HG03521 (cell line): ENCODE measurements at regions not wholly inside any gene's neighbourhood (a gene's known extent, or its start where the extent isn't known, plus 50 kb on each side); places are given as distances from the start of the nearest gene placed in this dataset.

ENCODE experiments used
- ATAC-seq: cut with Tn5 transposase; IDR thresholded peaks from one replicate; pipeline ENCODE4 v1.9.1; 2021; ENCODE audit warnings: mild to moderate bottlenecking, moderate library complexity; ENCODE audit not compliant: unreplicated experiment

GRCh38 chr3:135781026-135781815 lies 184.3 kb upstream of the PPP2R3A start:
- ATAC-seq, result no peak

DNA sequence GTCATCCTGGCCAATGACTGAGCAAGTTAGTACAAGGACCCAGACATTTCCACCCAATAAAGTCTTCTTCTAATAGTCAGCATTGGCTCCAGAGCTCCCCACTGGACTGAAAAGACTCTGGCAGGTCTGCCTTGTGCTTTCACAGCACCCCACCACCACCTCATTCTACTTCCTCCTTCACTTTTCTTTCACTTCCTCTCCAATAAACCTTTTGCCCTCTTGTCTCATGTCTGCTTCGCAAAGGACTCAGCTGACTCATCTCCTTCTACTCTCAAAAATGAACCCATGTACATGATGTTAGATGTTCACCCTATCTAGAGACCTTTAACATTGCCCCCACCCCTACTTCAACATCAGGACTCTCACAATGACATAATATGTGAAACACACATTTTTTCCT lies 181.0 kb upstream of the PPP2R3A start:
- ATAC-seq, result peak; percentile 83

GRCh38 chr3:135788146-135788545 lies 177.4 kb upstream of the PPP2R3A start:
- no peak for ATAC-seq

DNA sequence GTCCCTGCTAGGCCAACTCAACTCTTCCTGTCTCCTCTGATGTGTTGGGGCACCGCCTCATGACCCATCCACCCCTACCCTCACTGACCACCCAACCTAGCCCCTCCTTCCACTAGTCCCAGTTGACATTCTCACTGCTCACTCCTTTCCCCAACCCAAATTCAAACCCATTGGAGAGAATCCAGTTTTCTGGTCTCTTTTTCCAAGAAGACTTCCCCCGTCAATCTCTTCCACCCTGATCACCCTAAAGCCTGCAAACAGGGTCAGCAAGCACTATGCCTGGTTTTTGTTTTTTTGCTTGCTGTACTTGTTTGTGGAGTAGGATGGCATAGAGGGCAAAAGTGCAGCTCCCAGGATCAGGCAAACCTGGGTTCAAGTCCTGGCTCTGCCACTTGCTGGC lies 176.6 kb upstream of the PPP2R3A start:
- no peak for ATAC-seq

GRCh38 chr3:135792174-135792573 lies 173.4 kb upstream of the PPP2R3A start:
- no peak for ATAC-seq

DNA sequence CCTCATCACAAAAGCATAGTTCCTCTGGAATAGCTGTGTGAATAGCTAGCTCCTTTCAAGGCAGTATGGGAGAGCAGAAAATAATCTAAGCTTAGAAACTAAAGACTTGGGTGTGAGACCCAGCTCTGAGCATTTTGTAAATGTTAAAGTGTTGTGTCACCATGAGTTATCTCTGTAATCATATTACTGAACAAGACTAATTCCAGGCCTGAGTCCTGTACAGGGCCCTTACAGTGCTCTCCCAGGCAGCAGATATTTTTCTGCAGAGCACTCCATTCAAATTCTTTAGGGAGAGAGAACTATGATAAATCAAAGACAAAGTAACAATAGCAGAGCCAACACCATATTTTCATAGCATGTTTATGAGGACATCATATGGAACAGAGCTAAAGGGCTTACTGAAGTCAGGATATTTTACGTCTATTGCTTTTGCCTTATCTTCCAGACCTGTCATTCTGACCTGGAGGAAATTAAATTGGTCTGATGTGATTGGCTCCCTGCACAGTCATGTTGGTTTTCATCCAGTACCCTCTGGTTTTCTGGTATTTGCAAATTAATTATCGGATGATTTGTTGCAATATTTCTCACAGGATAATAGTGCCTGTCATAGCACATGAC lies 172.6 kb upstream of the PPP2R3A start:
- no peak for ATAC-seq

DNA sequence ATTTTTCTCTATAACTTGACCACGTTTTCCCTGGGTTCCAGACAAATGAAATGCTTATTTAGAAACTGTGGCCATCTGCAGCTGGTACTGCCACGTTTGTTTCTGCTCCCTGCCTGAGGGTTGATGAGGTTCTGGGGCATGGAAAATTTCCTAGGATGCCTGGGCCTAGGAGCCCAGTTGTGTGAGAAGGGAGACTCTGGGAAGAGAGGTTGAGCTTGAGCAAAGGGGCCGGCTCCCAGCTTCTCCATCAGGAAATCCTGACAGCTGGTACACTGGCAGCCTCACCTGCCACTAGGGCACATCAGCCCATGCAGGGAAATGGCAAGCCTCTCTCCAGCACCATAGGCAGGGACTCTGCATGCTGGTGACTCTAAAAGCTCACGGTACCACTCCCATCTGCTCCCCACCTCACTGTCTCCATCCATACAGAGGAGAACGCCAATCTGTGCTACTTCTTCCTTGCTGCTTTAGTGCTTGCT lies 165.4 kb upstream of the PPP2R3A start:
- ATAC-seq, result no peak

GRCh38 chr3:135801018-135801417 lies 164.5 kb upstream of the PPP2R3A start:
- ATAC-seq, result no peak

GRCh38 chr3:135802171-135802570 lies 163.4 kb upstream of the PPP2R3A start:
- ATAC-seq, result no peak

DNA sequence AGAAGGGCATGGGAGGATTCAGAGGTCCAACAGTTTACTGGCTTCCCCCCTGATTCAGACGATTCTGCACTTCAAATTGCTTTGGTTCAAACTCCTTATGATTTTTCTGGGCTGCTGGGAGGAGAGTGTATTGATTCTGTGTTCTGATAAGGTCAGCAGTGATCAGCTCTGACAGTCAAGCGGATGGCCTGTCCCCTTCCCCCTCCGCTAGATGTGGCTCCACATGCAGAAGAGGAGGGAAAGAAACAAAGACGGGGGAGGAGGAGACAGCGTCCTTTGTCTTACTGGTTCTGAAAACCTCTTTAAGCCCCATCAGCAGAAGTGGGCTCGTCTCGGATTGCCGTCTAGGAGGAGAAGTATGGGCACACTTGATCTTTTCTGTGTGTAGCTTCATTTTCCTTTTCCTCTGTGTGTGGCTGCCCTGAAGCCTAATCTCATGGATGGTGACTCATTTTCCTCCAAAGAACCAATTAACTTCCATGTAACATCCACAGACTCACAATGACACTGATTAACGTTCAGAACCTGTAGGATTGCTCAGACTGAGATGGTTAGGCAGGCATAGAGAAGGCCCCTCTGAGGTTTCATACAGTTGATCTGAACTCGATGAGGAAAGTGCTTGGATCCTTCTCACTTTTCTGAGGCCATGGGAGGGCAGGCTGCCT lies 162.4 kb upstream of the PPP2R3A start:
- no peak for ATAC-seq

GRCh38 chr3:135805752-135806151 lies 159.8 kb upstream of the PPP2R3A start:
- no peak for ATAC-seq

DNA sequence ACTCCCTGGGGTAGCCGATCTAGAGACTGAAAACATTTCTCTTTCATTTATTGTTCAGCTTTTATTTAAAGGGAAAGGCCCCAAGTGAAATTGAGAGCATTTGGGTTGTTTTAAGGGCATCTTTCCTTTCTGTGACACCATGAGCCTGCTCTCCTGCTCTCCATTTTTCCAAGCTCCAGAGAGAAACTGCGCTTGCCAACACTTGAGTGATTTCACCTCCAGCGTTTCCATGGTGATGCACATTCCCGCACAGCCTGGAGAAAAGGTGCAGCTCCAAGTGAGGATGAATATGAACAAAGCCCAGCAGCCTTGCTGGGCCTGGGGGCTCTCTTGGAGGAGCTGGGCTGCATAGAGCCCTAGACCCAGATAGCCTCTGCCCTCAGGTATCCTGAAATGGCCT lies 159.2 kb upstream of the PPP2R3A start:
- no peak for ATAC-seq

GRCh38 chr3:135807879-135808278 lies 157.6 kb upstream of the PPP2R3A start:
- no peak for ATAC-seq

DNA sequence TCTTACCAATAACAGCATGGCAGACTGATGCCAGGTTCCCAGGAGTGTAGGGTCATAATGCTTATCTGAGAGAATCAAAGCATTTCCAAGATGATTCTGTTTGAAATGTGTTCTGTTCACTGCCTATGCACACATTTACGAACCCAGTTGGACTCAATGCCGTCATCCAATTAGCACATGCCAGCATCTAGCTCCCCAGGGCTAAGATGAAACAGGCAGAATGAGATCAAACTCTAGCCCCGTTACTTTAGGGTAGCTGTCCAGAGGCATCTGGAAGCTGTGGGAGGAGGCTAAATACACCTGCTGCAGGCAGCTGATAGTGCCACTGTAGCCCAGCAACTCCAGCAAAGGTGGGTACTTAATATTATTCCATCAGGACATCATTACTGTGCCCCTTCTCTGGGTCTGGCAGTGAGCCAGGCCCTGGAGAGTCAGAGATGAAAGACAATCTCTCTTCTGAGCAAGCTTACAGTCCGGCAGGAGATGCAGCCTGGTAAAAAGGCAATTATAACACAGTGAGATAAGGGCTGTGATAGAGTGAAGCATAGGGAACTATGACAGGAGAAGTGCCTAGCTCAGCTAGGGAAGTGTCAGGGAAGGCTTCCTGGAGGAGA lies 156.4 kb upstream of the PPP2R3A start:
- no peak for ATAC-seq

DNA sequence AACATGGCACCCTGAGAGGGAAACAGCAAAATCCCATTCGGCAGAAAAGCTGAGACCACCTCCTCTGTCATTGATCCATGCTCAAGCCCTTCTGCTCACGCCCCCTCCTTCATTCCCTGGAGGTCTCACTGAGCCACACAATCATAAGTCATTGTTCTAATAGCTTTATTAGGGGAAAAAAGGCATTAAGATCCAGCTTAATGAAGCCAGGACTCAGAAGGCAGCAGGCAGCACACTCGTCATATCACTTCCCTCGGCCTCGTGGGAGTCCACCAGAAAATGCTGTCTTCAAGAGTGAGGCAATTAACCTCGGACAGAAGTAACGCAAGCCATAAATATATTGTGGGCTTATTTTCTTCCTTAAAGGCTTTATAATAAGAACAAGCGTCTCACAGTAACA lies 153.9 kb upstream of the PPP2R3A start:
- ATAC-seq, result no peak

- no peak for ATAC-seq
Measured at GRCh38 chr3:135812057-135812456, 153.5 kb upstream of the PPP2R3A start.

DNA sequence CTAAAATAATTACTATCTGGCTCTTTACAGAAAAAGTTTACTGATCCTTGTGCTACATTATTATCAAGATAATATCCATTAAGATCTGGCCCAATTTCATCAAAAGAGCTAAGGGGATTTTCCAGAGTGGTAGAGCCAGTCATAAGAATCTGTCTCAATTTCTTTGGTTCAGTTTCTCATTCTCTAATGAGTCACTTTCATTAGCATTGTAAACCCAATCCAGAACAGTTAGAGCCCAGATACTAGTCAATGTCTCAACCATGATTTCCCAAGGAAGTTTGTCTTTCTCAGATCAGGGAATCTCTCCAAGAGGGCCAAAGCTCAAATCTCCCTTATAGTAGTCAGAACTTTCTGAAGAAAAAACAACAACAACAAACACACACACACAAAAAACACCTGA lies 131.1 kb upstream of the PPP2R3A start:
- ATAC-seq, result no peak

DNA sequence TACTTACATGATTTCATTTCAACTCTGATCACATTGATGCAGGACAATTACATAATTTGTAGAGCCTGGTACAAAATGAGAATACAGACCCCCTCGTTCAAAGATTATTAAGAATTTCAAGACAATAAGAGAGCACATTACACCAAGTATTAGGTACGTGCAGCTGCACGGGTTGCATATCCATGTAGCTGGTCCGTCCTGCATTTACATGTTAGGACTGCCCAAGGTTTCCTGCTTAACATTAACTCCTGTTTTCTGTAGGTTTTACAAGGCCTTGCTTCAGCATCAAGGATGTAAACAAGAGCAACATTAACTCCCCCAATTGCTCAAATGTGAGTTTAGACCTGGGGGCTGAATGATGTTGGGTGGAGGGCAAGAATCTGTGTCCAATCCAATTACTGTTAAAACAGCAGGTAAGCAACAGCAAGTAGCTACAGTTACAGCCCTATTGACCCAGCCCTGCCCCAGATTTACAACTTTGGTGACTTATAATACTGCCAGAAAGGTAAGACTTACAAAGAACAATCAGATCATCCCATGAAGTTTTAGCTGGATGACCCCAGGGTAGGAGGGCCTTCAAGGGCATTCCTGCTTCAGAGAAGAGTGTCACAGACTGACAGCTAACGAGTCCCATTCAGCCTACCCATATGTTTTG lies 127.4 kb upstream of the PPP2R3A start:
- no peak for ATAC-seq

- no peak for ATAC-seq
Measured at GRCh38 chr3:135840436-135840835, 125.1 kb upstream of the PPP2R3A start.

- ATAC-seq, result no peak
Measured at GRCh38 chr3:135844386-135844785, 121.1 kb upstream of the PPP2R3A start.

- ATAC-seq, result no peak
Measured at GRCh38 chr3:135848051-135848450, 117.5 kb upstream of the PPP2R3A start.
